MM.1S (cell line): ENCODE measurements at regions not wholly inside any gene's neighbourhood (a gene's known extent, or its start where the extent isn't known, plus 50 kb on each side); places are given as distances from the start of the nearest gene placed in this dataset.

Source experiments
- DNase-seq: peaks from one replicate; pipeline ENCODE4 v3.0.0-alpha.2; 2015
- H2AFZ ChIP-seq: fragments of 300-600 bp; sonication (generic); 2 replicates; pipeline ENCODE4 v1.6.0; 2016; ENCODE audit warnings: antibody characterized with exemption, low read length
- H3F3A ChIP-seq: fragments of 300-600 bp; sonication (generic); 2 replicates; pipeline ENCODE4 v1.6.1; 2016; ENCODE audit warnings: mild to moderate bottlenecking, antibody characterized with exemption, low read length, moderate library complexity, mixed read lengths; ENCODE audit not compliant: insufficient read depth
- H3K27ac ChIP-seq: fragments of 300-600 bp; sonication (generic); 2 replicates; pipeline ENCODE4 v1.5.1; 2016; ENCODE audit warnings: mild to moderate bottlenecking, low read length
- H3K27me3 ChIP-seq: fragments of 300-600 bp; sonication (generic); replicated peaks from 2 replicates; pipeline ENCODE4 v1.6.0; 2016; ENCODE audit warnings: low read length; ENCODE audit not compliant: insufficient read depth
- H3K36me3 ChIP-seq: fragments of 300-600 bp; sonication (generic); replicated peaks from 2 replicates; pipeline ENCODE4 v1.6.1; 2016; ENCODE audit warnings: mild to moderate bottlenecking, low read length, mixed read lengths; ENCODE audit not compliant: insufficient read depth
- H3K4me1 ChIP-seq: fragments of 300-600 bp; sonication (generic); 2 replicates; pipeline ENCODE4 v1.6.1; 2016; ENCODE audit warnings: low read length, mixed read lengths
- H3K4me2 ChIP-seq: fragments of 300-600 bp; sonication (generic); 2 replicates; pipeline ENCODE4 v1.6.0; 2016; ENCODE audit warnings: low read depth, low read length
- H3K4me3 ChIP-seq: fragments of 300-600 bp; sonication (generic); 2 replicates; pipeline ENCODE4 v1.5.1; 2016; ENCODE audit warnings: low read length, mixed read lengths
- H3K79me2 ChIP-seq: fragments of 300-600 bp; sonication (generic); 2 replicates; pipeline ENCODE4 v1.6.1; 2016; ENCODE audit warnings: mixed run types, low read length, mixed read lengths
- H3K9ac ChIP-seq: fragments of 300-600 bp; sonication (generic); 2 replicates; pipeline ENCODE4 v1.6.1; 2016; ENCODE audit warnings: low read length, mixed read lengths
- H3K9me2 ChIP-seq: fragments of 300-600 bp; sonication (generic); replicated peaks from 2 replicates; pipeline ENCODE4 v1.6.1; 2016; ENCODE audit warnings: mild to moderate bottlenecking, low read length, mixed read lengths; ENCODE audit not compliant: insufficient read depth
- H3K9me3 ChIP-seq: fragments of 300-600 bp; sonication (generic); replicated peaks from 2 replicates; pipeline ENCODE4 v1.6.1; 2016; ENCODE audit warnings: mild to moderate bottlenecking, low read length, mixed read lengths; ENCODE audit not compliant: insufficient read depth
- H4K20me1 ChIP-seq: fragments of 300-600 bp; sonication (generic); 2 replicates; pipeline ENCODE4 v1.6.1; 2016; ENCODE audit warnings: mild to moderate bottlenecking, low read length, moderate library complexity, mixed read lengths; ENCODE audit not compliant: insufficient read depth
- CTCF ChIP-seq: fragments of 300-600 bp; sonication (generic); IDR thresholded peaks from 2 replicates; pipeline ENCODE4 v1.5.1; 2016; ENCODE audit warnings: antibody characterized with exemption, low read length, mixed read lengths
- EZH2 ChIP-seq: fragments of 300-600 bp; sonication (generic); optimal IDR thresholded peaks from 2 replicates; pipeline ENCODE3; 2017; ENCODE audit warnings: low read depth, mild to moderate bottlenecking, antibody characterized with exemption, low read length, mixed read lengths
- EZH2phosphoT487 ChIP-seq: fragments of 300-600 bp; sonication (generic); IDR thresholded peaks from 2 replicates; pipeline ENCODE4 v1.6.1; 2018; ENCODE audit warnings: antibody characterized with exemption, low read length

- H3K4me3 ChIP-seq, result no peak overlapping the region
- H3F3A ChIP-seq, result no peaks in the 10 kb centered on the region
- no peak overlapping the region for H3K27ac ChIP-seq
- no peaks in the 10 kb centered on the region for H3K9me3 ChIP-seq
- no peaks in the 10 kb centered on the region for H3K27me3 ChIP-seq
- no peaks in the 10 kb centered on the region for H4K20me1 ChIP-seq
- no peak overlapping the region for H3K4me2 ChIP-seq
- H3K36me3 ChIP-seq, result no peaks in the 10 kb centered on the region
- no peak for TF ChIP-seq CTCF
- no peak for TF ChIP-seq EZH2
- TF ChIP-seq EZH2phosphoT487, result no peak
- H3K4me1 ChIP-seq, result no peaks in the 10 kb centered on the region
- DNase-seq, result no peak
- H2AFZ ChIP-seq, result no peak overlapping the region
- no peak overlapping the region for H3K9ac ChIP-seq
- no peaks in the 10 kb centered on the region for H3K9me2 ChIP-seq
- no peaks in the 10 kb centered on the region for H3K79me2 ChIP-seq
Observed at GRCh38 chr16:13331918-13332317, 430.5 kb downstream of the SHISA9 start.

DNA sequence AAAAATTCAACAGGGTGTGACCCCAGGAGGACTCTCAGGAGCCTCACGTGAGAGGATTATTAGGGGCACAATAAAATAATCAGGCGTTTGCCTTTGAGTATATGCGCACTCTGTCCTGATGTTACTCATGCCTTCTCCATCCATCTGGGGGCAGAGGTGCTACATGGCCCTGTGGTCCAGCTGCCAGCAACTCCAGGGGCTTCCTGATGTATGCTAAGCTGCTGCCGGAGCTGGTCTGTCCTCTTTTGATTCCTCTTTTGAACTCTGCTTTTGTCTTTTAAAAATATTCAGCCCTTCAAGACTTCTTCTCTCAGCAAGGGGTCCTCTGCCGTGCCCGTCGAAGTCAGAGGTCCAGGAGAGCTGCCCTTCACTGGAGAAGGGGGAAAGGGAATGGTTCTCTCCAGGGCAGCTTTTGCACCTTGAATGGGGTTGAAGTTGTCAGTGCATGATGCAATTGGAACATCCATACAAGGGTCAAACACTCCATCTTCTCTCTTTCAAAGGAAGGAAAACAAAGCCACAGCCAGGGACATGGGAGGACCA lies 431.4 kb downstream of the SHISA9 start:
- H3K27me3 ChIP-seq, result no peaks in the 10 kb centered on the region
- no peak for DNase-seq
- H3K9me3 ChIP-seq, result no peaks in the 10 kb centered on the region
- no peak overlapping the region for H2AFZ ChIP-seq
- no peak overlapping the region for H3K27ac ChIP-seq
- no peaks in the 10 kb centered on the region for H3F3A ChIP-seq
- H3K4me3 ChIP-seq, result no peak overlapping the region
- no peak overlapping the region for H3K4me2 ChIP-seq
- TF ChIP-seq EZH2 (no peak), CTCF (no peak), EZH2phosphoT487 (no peak)
- no peak overlapping the region for H3K9ac ChIP-seq
- no peaks in the 10 kb centered on the region for H3K9me2 ChIP-seq
- H3K36me3 ChIP-seq, result no peaks in the 10 kb centered on the region
- H3K79me2 ChIP-seq, result no peaks in the 10 kb centered on the region
- no peaks in the 10 kb centered on the region for H3K4me1 ChIP-seq
- H4K20me1 ChIP-seq, result no peaks in the 10 kb centered on the region

- TF ChIP-seq EZH2phosphoT487, result no peak
- TF ChIP-seq EZH2, result no peak
- no peak for TF ChIP-seq CTCF
- Histone ChIP-seq H3K9ac (no peak overlapping the region), H3K4me3 (no peak overlapping the region), H3K9me2 (no peaks in the 10 kb centered on the region), H3K4me1 (no peaks in the 10 kb centered on the region), H3K79me2 (no peaks in the 10 kb centered on the region), H3K27me3 (no peaks in the 10 kb centered on the region), H3K4me2 (no peak overlapping the region), H3K9me3 (no peaks in the 10 kb centered on the region), H4K20me1 (no peaks in the 10 kb centered on the region), H2AFZ (no peak overlapping the region), H3K36me3 (no peaks in the 10 kb centered on the region), H3K27ac (no peak overlapping the region), H3F3A (no peaks in the 10 kb centered on the region)
- no peak for DNase-seq
Observed at GRCh38 chr16:13333336-13333735, 431.9 kb downstream of the SHISA9 start.
